Dendritic cell treated with granulocyte-macrophage colony-stimulating factor and Interleukin-4, amounts not matched to agents 40 ng/mL and 50 ng/mL, for 4 days (primary cell): ENCODE measurements at regions not wholly inside any gene's neighbourhood (a gene's known extent, or its start where the extent isn't known, plus 50 kb on each side); places are given as distances from the start of the nearest gene placed in this dataset.

Experiments
- H3K27ac Mint-ChIP-seq: one replicate; pipeline ENCODE4 v1.8.0; 2022; ENCODE audit warnings: mild to moderate bottlenecking, mixed read lengths
- H3K27me3 Mint-ChIP-seq: one replicate; pipeline ENCODE4 v1.8.0; 2022; ENCODE audit warnings: mild to moderate bottlenecking, mixed read lengths
- H3K36me3 Mint-ChIP-seq: one replicate; pipeline ENCODE4 v1.8.0; 2022; ENCODE audit warnings: low read depth, mixed read lengths
- H3K4me1 Mint-ChIP-seq: one replicate; pipeline ENCODE4 v1.8.0; 2022; ENCODE audit warnings: low read depth, mixed read lengths
- H3K4me3 Mint-ChIP-seq: one replicate; pipeline ENCODE4 v1.8.0; 2022; ENCODE audit warnings: mild to moderate bottlenecking, moderate library complexity, mixed read lengths
- H3K9me3 Mint-ChIP-seq: one replicate; pipeline ENCODE4 v1.8.0; 2022; ENCODE audit warnings: mixed read lengths
- intact Hi-C: fragments of 100-400 bp; cut with micrococcal nuclease; formaldehyde crosslinking; loops from one replicate; pipeline ENCODE4 v1.15.0; 2022

GRCh38 chr5:73291873-73292272 is 118.9 kb downstream of the TMEM174 start:
- Mint-ChIP-seq H3K4me1 (no peaks in the 10 kb centered on the region), H3K27ac (no peak overlapping the region), H3K36me3 (no peaks in the 10 kb centered on the region), H3K9me3 (peaks cover 9% of the 10 kb centered on the region), H3K4me3 (no peak overlapping the region), H3K27me3 (peaks cover 70% of the 10 kb centered on the region)
- intact Hi-C loops = no loop called here

GRCh38 chr5:73290242-73290641 is 117.2 kb downstream of the TMEM174 start:
- Mint-ChIP-seq H3K4me3 (no peak overlapping the region), H3K9me3 (peaks cover 9% of the 10 kb centered on the region), H3K36me3 (no peaks in the 10 kb centered on the region), H3K27me3 (peaks cover 60% of the 10 kb centered on the region), H3K4me1 (no peaks in the 10 kb centered on the region), H3K27ac (no peak overlapping the region)
- intact Hi-C loops = no loop called here

GRCh38 chr5:73288803-73289720 is 116.1 kb downstream of the TMEM174 start:
- intact Hi-C loops = no loop called here
- H3K27ac Mint-ChIP-seq = no peak overlapping the region
- H3K36me3 Mint-ChIP-seq = no peaks in the 10 kb centered on the region
- peaks cover 9% of the 10 kb centered on the region for H3K9me3 Mint-ChIP-seq
- H3K27me3 Mint-ChIP-seq = peaks cover 61% of the 10 kb centered on the region
- no peaks in the 10 kb centered on the region for H3K4me1 Mint-ChIP-seq
- H3K4me3 Mint-ChIP-seq = no peak overlapping the region

- Mint-ChIP-seq H3K4me1 (no peaks in the 10 kb centered on the region), H3K27ac (no peak overlapping the region), H3K27me3 (peaks cover 64% of the 10 kb centered on the region), H3K36me3 (no peaks in the 10 kb centered on the region), H3K9me3 (peaks cover 9% of the 10 kb centered on the region), H3K4me3 (no peak overlapping the region)
- intact Hi-C loops = no loop called here
Measured at GRCh38 chr5:73286896-73287295, 113.9 kb downstream of the TMEM174 start.

- H3K4me3 Mint-ChIP-seq = no peak overlapping the region
- peaks cover 9% of the 10 kb centered on the region for H3K9me3 Mint-ChIP-seq
- no peak overlapping the region for H3K27ac Mint-ChIP-seq
- H3K36me3 Mint-ChIP-seq = no peaks in the 10 kb centered on the region
- H3K4me1 Mint-ChIP-seq = no peaks in the 10 kb centered on the region
- H3K27me3 Mint-ChIP-seq = peaks cover 59% of the 10 kb centered on the region
- intact Hi-C loops = no loop called here
Measured at GRCh38 chr5:73284985-73285384, 112.0 kb downstream of the TMEM174 start.

- Mint-ChIP-seq H3K9me3 (peaks cover 9% of the 10 kb centered on the region), H3K4me3 (no peak overlapping the region), H3K36me3 (no peaks in the 10 kb centered on the region), H3K27ac (no peak overlapping the region), H3K4me1 (no peaks in the 10 kb centered on the region), H3K27me3 (peaks cover 61% of the 10 kb centered on the region)
- intact Hi-C loops = no loop called here
Measured at GRCh38 chr5:73284220-73284795, 111.3 kb downstream of the TMEM174 start.

- no peaks in the 10 kb centered on the region for H3K4me1 Mint-ChIP-seq
- H3K27ac Mint-ChIP-seq = no peak overlapping the region
- H3K4me3 Mint-ChIP-seq = no peak overlapping the region
- H3K9me3 Mint-ChIP-seq = peaks cover 9% of the 10 kb centered on the region
- H3K36me3 Mint-ChIP-seq = no peaks in the 10 kb centered on the region
- peaks cover 58% of the 10 kb centered on the region for H3K27me3 Mint-ChIP-seq
- intact Hi-C loops = no loop called here
Measured at GRCh38 chr5:73282923-73283322, 109.9 kb downstream of the TMEM174 start.

GRCh38 chr5:73282383-73282782 is 109.4 kb downstream of the TMEM174 start:
- H3K4me1 Mint-ChIP-seq = no peaks in the 10 kb centered on the region
- peaks cover 4% of the 10 kb centered on the region for H3K9me3 Mint-ChIP-seq
- peaks cover 63% of the 10 kb centered on the region for H3K27me3 Mint-ChIP-seq
- no peak overlapping the region for H3K27ac Mint-ChIP-seq
- intact Hi-C loops = no loop called here
- H3K4me3 Mint-ChIP-seq = no peak overlapping the region
- H3K36me3 Mint-ChIP-seq = no peaks in the 10 kb centered on the region

GRCh38 chr5:73280821-73281746 is 108.1 kb downstream of the TMEM174 start:
- peaks cover 65% of the 10 kb centered on the region for H3K27me3 Mint-ChIP-seq
- H3K27ac Mint-ChIP-seq = no peak overlapping the region

GRCh38 chr5:73280386-73280785 is 107.4 kb downstream of the TMEM174 start:
- H3K36me3 Mint-ChIP-seq = no peaks in the 10 kb centered on the region
- no peaks in the 10 kb centered on the region for H3K4me1 Mint-ChIP-seq
- intact Hi-C loops = no loop called here
- H3K27me3 Mint-ChIP-seq = peaks cover 62% of the 10 kb centered on the region
- H3K27ac Mint-ChIP-seq = no peak overlapping the region
- no peak overlapping the region for H3K4me3 Mint-ChIP-seq
- no peaks in the 10 kb centered on the region for H3K9me3 Mint-ChIP-seq

More at GRCh38 chr5:73280821-73281746, 108.1 kb downstream of the TMEM174 start:
- intact Hi-C loops = no loop called here
- H3K9me3 Mint-ChIP-seq = no peaks in the 10 kb centered on the region
- H3K4me3 Mint-ChIP-seq = no peak overlapping the region
- H3K4me1 Mint-ChIP-seq = no peaks in the 10 kb centered on the region
- no peaks in the 10 kb centered on the region for H3K36me3 Mint-ChIP-seq

GRCh38 chr5:73279805-73280204 is 106.8 kb downstream of the TMEM174 start:
- Mint-ChIP-seq H3K4me3 (no peak overlapping the region), H3K36me3 (no peaks in the 10 kb centered on the region), H3K27me3 (peaks cover 60% of the 10 kb centered on the region), H3K4me1 (no peaks in the 10 kb centered on the region), H3K9me3 (no peaks in the 10 kb centered on the region), H3K27ac (no peak overlapping the region)
- intact Hi-C loops = no loop called here

GRCh38 chr5:73278693-73279092 is 105.7 kb downstream of the TMEM174 start:
- H3K4me1 Mint-ChIP-seq = no peaks in the 10 kb centered on the region
- no peaks in the 10 kb centered on the region for H3K9me3 Mint-ChIP-seq
- no peak overlapping the region for H3K27ac Mint-ChIP-seq
- H3K27me3 Mint-ChIP-seq = peaks cover 51% of the 10 kb centered on the region
- no peak overlapping the region for H3K4me3 Mint-ChIP-seq
- intact Hi-C loops = no loop called here
- no peaks in the 10 kb centered on the region for H3K36me3 Mint-ChIP-seq

- intact Hi-C loops = no loop called here
- Mint-ChIP-seq H3K36me3 (no peaks in the 10 kb centered on the region), H3K27ac (no peak overlapping the region), H3K27me3 (peaks cover 31% of the 10 kb centered on the region), H3K4me3 (no peak overlapping the region), H3K4me1 (no peaks in the 10 kb centered on the region), H3K9me3 (no peaks in the 10 kb centered on the region)
Measured at GRCh38 chr5:73274881-73275663, 102.1 kb downstream of the TMEM174 start.
